Neural cell (in vitro differentiated cells): ENCODE measurements at regions not wholly inside any gene's neighbourhood (a gene's known extent, or its start where the extent isn't known, plus 50 kb on each side); places are given as distances from the start of the nearest gene placed in this dataset.

Experiments
- EP300 ChIP-seq: fragments of 450-650 bp; conservative IDR thresholded peaks from 2 replicates; pipeline ENCODE4 v1.6.1; 2014; ENCODE audit warnings: antibody characterized with exemption, mild to moderate bottlenecking, moderate library complexity; ENCODE audit not compliant: poor library complexity, severe bottlenecking
- EZH2 ChIP-seq: fragments of 200-600, 300-800 bp; shearing (Covaris generic), sonication (generic); IDR thresholded peaks from 2 replicates; pipeline ENCODE4 v1.6.1; 2014; ENCODE audit warnings: antibody characterized with exemption, low read length, borderline replicate concordance, mild to moderate bottlenecking; ENCODE audit not compliant: insufficient read depth, poor library complexity, severe bottlenecking
- MXI1 ChIP-seq: fragments of 450-650 bp; conservative IDR thresholded peaks from 2 replicates; pipeline ENCODE4 v1.6.1; 2014; ENCODE audit warnings: antibody characterized with exemption, mild to moderate bottlenecking; ENCODE audit not compliant: poor library complexity, severe bottlenecking
- POLR2AphosphoS5 ChIP-seq: IDR thresholded peaks from 2 replicates; pipeline ENCODE4 v1.6.1; 2012
- RAD21 ChIP-seq: fragments of 450-650 bp; conservative IDR thresholded peaks from 2 replicates; pipeline ENCODE4 v1.6.1; 2014; ENCODE audit warnings: antibody characterized with exemption, mild to moderate bottlenecking, moderate library complexity
- REST ChIP-seq: IDR thresholded peaks from 2 replicates; pipeline ENCODE4 v1.6.1; 2012; ENCODE audit warnings: borderline replicate concordance
- SMC3 ChIP-seq: fragments of 450-650 bp; conservative IDR thresholded peaks from 2 replicates; pipeline ENCODE4 v1.6.1; 2014; ENCODE audit warnings: antibody characterized with exemption, mild to moderate bottlenecking, moderate library complexity; ENCODE audit not compliant: poor library complexity
- TAF1 ChIP-seq: IDR thresholded peaks from 2 replicates; pipeline ENCODE4 v1.6.1; 2012; ENCODE audit warnings: low read depth
- TF ChIP-seq, protein P1 (sequence below): fragments of 450-650 bp; IDR thresholded peaks from 2 replicates; pipeline ENCODE4 v1.5.1; 2014; ENCODE audit warnings: antibody characterized with exemption, mild to moderate bottlenecking, moderate library complexity; ENCODE audit not compliant: poor library complexity, severe bottlenecking

DNA sequence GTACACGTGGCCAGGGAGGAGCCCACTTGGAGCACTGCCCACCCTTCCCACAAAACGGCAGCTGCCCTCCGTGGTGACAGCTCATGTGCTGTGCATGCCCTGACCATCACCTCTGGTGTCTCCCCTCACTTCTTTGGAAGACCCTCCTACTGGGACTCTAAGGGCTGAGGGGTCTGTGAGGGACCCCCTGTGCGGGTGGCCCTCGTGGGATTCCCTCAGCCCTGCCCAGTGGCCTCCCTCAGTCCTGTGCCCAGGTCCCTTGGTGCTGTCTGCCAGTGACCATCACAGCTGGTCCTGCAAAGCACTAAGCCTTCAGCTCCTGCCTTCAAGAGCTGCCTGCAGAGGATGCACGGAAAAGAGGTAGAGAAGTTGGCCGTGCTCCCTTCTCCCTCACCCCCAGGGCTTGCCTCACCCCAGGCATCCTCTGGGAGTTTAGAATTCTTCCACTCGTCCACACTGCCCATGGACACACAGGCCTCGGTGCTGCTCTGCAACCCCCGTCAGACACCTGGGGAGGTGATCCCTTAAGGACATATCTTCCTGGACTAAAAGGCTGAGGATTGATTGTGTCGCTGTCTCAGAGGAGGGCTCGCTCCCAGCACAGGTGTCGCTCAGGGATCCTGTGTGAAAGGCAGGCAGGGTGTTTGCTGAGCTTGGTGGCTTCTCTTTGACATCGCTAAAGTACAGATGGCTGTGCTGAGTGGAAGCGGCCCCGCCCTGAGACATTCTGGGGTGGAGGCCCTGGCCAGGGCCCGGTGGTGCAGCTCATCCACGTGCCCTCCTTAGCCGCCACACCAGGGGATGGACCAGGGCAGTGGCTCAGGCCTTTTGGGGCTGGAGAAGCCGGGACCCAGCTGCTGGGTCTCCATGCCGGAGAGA lies 119.5 kb upstream of the FRMD1 start:
- TF ChIP-seq EZH2 (no peak), TAF1 (no peak), MXI1 (no peak), POLR2AphosphoS5 (no peak), EP300 (no peak), REST (no peak), RAD21 (no peak), SMC3 (no peak)
- TF ChIP-seq, protein P1, sequence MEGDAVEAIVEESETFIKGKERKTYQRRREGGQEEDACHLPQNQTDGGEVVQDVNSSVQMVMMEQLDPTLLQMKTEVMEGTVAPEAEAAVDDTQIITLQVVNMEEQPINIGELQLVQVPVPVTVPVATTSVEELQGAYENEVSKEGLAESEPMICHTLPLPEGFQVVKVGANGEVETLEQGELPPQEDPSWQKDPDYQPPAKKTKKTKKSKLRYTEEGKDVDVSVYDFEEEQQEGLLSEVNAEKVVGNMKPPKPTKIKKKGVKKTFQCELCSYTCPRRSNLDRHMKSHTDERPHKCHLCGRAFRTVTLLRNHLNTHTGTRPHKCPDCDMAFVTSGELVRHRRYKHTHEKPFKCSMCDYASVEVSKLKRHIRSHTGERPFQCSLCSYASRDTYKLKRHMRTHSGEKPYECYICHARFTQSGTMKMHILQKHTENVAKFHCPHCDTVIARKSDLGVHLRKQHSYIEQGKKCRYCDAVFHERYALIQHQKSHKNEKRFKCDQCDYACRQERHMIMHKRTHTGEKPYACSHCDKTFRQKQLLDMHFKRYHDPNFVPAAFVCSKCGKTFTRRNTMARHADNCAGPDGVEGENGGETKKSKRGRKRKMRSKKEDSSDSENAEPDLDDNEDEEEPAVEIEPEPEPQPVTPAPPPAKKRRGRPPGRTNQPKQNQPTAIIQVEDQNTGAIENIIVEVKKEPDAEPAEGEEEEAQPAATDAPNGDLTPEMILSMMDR = no peak
